WERI-Rb-1 (cell line): ENCODE measurements at regions not wholly inside any gene's neighbourhood (a gene's known extent, or its start where the extent isn't known, plus 50 kb on each side); places are given as distances from the start of the nearest gene placed in this dataset.
A peak's percentile ranks its signal among the peaks of the same experiment; 100 is the strongest.

ENCODE experiments used
- DNase-seq: peaks from one replicate; pipeline ENCODE4 v3.0.0-alpha.2; 2020
- H3K27ac ChIP-seq: fragments of 250-450 bp; sonication (Bioruptor Pico); 2 replicates; pipeline ENCODE4 v1.5.1; 2020; ENCODE audit warnings: mild to moderate bottlenecking, moderate library complexity
- H3K27me3 ChIP-seq: fragments of 250-450 bp; sonication (Bioruptor Pico); 2 replicates; pipeline ENCODE4 v1.5.1; 2021; ENCODE audit warnings: mild to moderate bottlenecking, low read depth, moderate library complexity; ENCODE audit not compliant: insufficient read depth, severe bottlenecking
- H3K36me3 ChIP-seq: fragments of 250-450 bp; sonication (Bioruptor Pico); 2 replicates; pipeline ENCODE4 v1.5.1; 2020; ENCODE audit warnings: mild to moderate bottlenecking, moderate library complexity
- H3K4me3 ChIP-seq: 2 replicates; pipeline ENCODE4 v1.5.1; 2011; ENCODE audit warnings: low read depth, mild to moderate bottlenecking, control low read depth, low read length
- H3K9me3 ChIP-seq: fragments of 250-450 bp; sonication (Bioruptor Pico); 2 replicates; pipeline ENCODE4 v1.5.1; 2021; ENCODE audit warnings: mild to moderate bottlenecking, moderate library complexity; ENCODE audit not compliant: severe bottlenecking
- TF ChIP-seq, protein P1 (sequence below): IDR thresholded peaks from 2 replicates; pipeline ENCODE4 v1.5.1; 2011; ENCODE audit warnings: low read depth, mild to moderate bottlenecking, control low read depth, inconsistent platforms, low read length

DNA sequence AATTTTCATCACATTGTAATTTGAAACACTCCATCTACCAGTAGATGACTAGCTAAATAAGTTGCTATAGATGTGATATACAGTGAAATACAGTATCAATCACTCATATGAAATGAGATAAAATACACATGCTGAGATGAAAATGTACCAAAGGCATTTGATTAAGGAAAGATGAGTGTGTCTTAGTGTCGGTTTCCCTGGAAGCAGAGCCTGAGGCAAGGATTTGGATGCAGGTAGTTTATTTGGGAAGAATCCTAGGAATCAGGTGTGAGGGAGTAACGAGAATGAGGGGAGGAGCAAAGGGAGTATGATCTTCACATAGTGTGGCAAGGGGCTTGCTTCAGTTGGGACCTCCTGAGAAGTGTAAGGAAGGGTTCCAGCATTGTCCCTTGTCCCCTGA is 188.2 kb upstream of the CTBP2 start:
- no peak overlapping the region for H3K27ac ChIP-seq
- TF ChIP-seq, protein P1, sequence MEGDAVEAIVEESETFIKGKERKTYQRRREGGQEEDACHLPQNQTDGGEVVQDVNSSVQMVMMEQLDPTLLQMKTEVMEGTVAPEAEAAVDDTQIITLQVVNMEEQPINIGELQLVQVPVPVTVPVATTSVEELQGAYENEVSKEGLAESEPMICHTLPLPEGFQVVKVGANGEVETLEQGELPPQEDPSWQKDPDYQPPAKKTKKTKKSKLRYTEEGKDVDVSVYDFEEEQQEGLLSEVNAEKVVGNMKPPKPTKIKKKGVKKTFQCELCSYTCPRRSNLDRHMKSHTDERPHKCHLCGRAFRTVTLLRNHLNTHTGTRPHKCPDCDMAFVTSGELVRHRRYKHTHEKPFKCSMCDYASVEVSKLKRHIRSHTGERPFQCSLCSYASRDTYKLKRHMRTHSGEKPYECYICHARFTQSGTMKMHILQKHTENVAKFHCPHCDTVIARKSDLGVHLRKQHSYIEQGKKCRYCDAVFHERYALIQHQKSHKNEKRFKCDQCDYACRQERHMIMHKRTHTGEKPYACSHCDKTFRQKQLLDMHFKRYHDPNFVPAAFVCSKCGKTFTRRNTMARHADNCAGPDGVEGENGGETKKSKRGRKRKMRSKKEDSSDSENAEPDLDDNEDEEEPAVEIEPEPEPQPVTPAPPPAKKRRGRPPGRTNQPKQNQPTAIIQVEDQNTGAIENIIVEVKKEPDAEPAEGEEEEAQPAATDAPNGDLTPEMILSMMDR, result no peak
- no peaks in the 10 kb centered on the region for H3K9me3 ChIP-seq
- no peaks in the 10 kb centered on the region for H3K36me3 ChIP-seq
- no peak for DNase-seq
- H3K27me3 ChIP-seq, result peaks cover 15% of the 10 kb centered on the region
- H3K4me3 ChIP-seq, result no peak overlapping the region

DNA sequence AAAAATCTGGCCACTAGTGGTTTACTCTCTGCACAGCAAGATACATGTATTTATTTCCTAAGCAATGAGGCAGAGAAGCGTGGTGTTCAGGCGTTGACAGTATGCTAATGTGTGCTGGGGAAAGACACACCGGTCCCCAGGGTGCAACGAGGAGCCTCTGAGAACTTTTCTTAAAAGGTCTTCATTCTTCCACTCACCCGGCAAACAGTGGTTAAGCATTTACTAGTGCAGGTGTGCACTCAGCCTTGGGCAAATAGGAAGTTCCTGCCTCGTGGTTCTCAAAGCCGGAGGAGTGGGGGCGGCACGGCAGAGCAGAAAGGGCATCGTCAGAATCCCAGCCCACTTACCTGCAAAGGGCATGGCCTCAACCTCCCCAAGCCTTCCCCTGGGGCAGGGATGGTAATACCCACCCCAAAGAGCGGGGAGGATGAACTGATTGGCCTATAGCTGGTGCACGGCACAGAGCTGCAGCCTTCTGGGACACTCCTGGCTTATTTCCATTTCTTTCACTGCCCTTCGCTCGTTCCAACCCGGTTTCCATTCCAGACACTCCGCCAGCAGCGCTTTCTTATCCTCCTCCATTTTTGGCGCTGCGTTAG is 184.3 kb upstream of the CTBP2 start:
- Histone ChIP-seq H3K4me3 (no peak overlapping the region), H3K9me3 (no peaks in the 10 kb centered on the region), H3K27ac (no peak overlapping the region), H3K27me3 (peaks cover 6% of the 10 kb centered on the region), H3K36me3 (no peaks in the 10 kb centered on the region)
- no peak for DNase-seq
- TF ChIP-seq, protein P1, result no peak

DNA sequence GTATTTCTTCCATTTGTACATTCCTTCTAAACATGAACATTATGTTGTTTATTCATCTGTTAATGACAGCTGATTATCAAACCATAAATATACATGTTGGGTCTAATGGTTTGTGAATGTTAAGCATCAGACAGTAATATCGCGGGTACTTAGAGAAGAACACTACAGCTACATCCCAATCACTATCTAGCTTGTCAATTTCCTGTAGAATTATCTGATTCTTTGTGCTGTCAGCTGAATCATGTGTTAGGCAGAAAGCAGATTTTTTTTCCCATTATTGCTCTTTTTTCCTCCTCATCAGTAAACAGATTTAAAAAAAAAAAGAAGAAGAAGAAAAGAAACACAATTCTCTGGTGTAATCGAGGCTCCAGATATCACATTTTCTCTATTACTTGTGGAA is 183.6 kb upstream of the CTBP2 start:
- Histone ChIP-seq H3K9me3 (no peaks in the 10 kb centered on the region), H3K27ac (no peak overlapping the region), H3K4me3 (no peak overlapping the region), H3K36me3 (no peaks in the 10 kb centered on the region), H3K27me3 (peaks cover 6% of the 10 kb centered on the region)
- TF ChIP-seq, protein P1, result no peak
- no peak for DNase-seq

DNA sequence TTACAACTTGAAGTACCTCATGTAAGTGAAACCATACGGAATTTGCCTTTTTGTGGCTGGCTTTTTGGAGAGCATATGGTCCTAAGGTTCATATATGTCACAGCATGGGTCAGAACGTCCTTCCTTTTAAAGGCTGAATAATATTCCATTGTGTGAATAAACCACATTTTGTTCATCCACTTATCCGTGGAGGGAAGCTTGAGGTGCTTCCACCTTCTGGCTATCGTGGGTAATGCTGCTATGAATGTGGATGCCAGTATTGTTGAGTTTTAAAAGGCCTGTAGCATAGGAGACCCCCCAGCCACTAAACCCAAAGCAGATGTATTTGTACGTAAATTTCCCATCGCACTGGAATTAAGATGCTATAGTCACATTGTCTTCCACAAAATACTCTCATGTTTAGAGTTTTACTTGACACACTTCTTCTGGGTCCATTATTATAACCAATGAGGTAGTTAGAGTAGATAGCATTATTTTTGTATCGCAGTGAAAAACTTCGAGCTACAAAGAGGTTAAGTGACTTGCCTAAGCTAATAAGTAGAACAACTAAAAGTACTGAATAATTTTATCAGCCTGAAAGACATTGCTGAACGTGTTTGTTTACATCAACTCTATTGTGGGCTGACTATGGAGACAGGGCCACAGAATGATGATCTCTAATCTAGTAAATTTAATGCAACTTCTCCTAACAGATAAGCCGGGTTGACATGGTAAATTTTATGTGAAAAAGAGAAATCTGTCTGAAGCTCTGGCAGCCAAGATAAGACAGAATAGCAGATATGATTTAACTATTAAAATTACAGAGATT is 183.0 kb upstream of the CTBP2 start:
- H3K27ac ChIP-seq, result no peak overlapping the region
- H3K9me3 ChIP-seq, result no peaks in the 10 kb centered on the region
- H3K36me3 ChIP-seq, result no peaks in the 10 kb centered on the region
- TF ChIP-seq, protein P1, result peak; percentile 55
- peak; percentile 20 for DNase-seq
- H3K4me3 ChIP-seq, result no peak overlapping the region
- peaks cover 4% of the 10 kb centered on the region for H3K27me3 ChIP-seq

DNA sequence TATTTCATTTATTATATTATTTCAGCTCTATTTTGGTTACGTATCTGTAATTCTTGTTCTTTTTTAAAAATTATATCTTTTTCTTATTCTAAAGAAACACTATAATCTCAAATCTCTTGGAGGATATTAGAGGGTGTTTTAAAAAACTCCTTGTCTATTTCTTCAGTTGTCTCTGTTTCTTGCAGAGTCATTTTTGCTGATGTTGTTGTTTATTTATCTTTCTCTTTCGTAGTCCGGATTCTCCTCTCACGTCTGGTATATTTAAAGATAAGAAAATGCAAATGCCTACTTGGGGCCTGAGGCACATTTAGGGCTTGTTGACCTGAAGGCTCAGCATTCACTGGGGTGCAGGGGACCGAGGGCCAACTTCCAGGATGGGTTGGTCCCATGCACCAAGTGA is 181.2 kb upstream of the CTBP2 start:
- TF ChIP-seq, protein P1, result no peak
- DNase-seq, result no peak
- H3K9me3 ChIP-seq, result no peaks in the 10 kb centered on the region
- H3K27ac ChIP-seq, result no peak overlapping the region
- peaks cover 4% of the 10 kb centered on the region for H3K27me3 ChIP-seq
- H3K4me3 ChIP-seq, result no peak overlapping the region
- no peaks in the 10 kb centered on the region for H3K36me3 ChIP-seq
